ENCODE measurements at regions not wholly inside any gene's neighbourhood (a gene's known extent, or its start where the extent isn't known, plus 50 kb on each side); places are given as distances from the start of the nearest gene placed in this dataset.

GRCh38 chr10:121654021-121654545, 55.8 kb upstream of the FGFR2 start:
- Histone ChIP-seq H3K27me3 (no peaks in the 10 kb centered on the region), H3K27ac (no peak overlapping the region), H3K36me3 (no peaks in the 10 kb centered on the region), H3K4me3 (no peak overlapping the region), H3K9me3 (no peaks in the 10 kb centered on the region), H3K4me1 (no peaks in the 10 kb centered on the region)
- TF ChIP-seq CTCF (IDR thresholded peaks at IDR 0.05): no peak
- no peak for DNase-seq (ENCODE audit: low spot score)

- TF ChIP-seq CTCF (IDR thresholded peaks at IDR 0.05): no peak
- no peaks in the 10 kb centered on the region for H3K9me3 ChIP-seq
- no peak overlapping the region for H3K4me3 ChIP-seq
- H3K27me3 ChIP-seq: no peaks in the 10 kb centered on the region
- H3K36me3 ChIP-seq: no peaks in the 10 kb centered on the region
- DNase-seq (ENCODE audit: low spot score): no peak
- no peak overlapping the region for H3K27ac ChIP-seq
- no peaks in the 10 kb centered on the region for H3K4me1 ChIP-seq
Observed at GRCh38 chr10:121653608-121654007, 55.4 kb upstream of the FGFR2 start.

GRCh38 chr10:121648493-121648892, 50.2 kb upstream of the FGFR2 start:
- Histone ChIP-seq H3K27me3 (no peaks in the 10 kb centered on the region), H3K27ac (no peak overlapping the region), H3K4me1 (no peaks in the 10 kb centered on the region), H3K9me3 (no peaks in the 10 kb centered on the region), H3K36me3 (no peaks in the 10 kb centered on the region), H3K4me3 (no peak overlapping the region)
- no peak for DNase-seq (ENCODE audit: low spot score)
- TF ChIP-seq CTCF (IDR thresholded peaks at IDR 0.05): no peak

GRCh38 chr10:121648059-121648458, 49.8 kb upstream of the FGFR2 start:
- Histone ChIP-seq H3K9me3 (no peaks in the 10 kb centered on the region), H3K27ac (no peak overlapping the region), H3K36me3 (no peaks in the 10 kb centered on the region), H3K27me3 (no peaks in the 10 kb centered on the region), H3K4me3 (no peak overlapping the region), H3K4me1 (no peaks in the 10 kb centered on the region)
- TF ChIP-seq CTCF (IDR thresholded peaks at IDR 0.05): no peak
- no peak for DNase-seq (ENCODE audit: low spot score)

Data from right atrium auricular region (tissue), 2 donors.